DND-41 (cell line): ENCODE measurements at regions not wholly inside any gene's neighbourhood (a gene's known extent, or its start where the extent isn't known, plus 50 kb on each side); places are given as distances from the start of the nearest gene placed in this dataset.

Source experiments
- EZH2 ChIP-seq: IDR thresholded peaks from 3 replicates; pipeline ENCODE4 v1.6.1; 2012; ENCODE audit warnings: borderline replicate concordance, low read depth, mild to moderate bottlenecking, moderate library complexity, low read length, inconsistent platforms; ENCODE audit not compliant: severe bottlenecking
- TF ChIP-seq, protein P1 (sequence below): IDR thresholded peaks from 2 replicates; pipeline ENCODE4 v1.5.1; 2012; ENCODE audit warnings: borderline replicate concordance, low read length, moderate library complexity, mild to moderate bottlenecking; ENCODE audit not compliant: poor library complexity, severe bottlenecking; ENCODE audit errors: extremely low read depth

DNA sequence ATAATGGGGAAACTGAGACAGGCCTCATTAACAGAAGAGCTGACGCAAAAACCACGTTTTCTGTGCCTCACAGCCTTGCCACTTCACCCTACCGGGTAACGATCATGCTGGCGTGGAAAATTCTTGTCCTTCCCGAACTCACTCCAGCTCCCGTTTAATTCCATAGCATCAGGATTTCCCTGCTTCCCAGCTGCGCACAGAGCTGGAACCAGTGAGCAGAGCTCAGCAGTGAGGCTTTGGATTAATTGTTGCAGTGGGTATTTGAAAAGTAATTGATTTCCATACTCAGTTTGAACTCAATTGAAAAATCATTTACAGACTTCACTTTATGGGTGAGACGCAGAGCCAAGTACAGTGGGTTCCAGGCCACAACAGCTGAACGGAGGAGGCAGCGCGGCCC lies 199.0 kb upstream of the ADAMTS16 start:
- TF ChIP-seq, protein P1, sequence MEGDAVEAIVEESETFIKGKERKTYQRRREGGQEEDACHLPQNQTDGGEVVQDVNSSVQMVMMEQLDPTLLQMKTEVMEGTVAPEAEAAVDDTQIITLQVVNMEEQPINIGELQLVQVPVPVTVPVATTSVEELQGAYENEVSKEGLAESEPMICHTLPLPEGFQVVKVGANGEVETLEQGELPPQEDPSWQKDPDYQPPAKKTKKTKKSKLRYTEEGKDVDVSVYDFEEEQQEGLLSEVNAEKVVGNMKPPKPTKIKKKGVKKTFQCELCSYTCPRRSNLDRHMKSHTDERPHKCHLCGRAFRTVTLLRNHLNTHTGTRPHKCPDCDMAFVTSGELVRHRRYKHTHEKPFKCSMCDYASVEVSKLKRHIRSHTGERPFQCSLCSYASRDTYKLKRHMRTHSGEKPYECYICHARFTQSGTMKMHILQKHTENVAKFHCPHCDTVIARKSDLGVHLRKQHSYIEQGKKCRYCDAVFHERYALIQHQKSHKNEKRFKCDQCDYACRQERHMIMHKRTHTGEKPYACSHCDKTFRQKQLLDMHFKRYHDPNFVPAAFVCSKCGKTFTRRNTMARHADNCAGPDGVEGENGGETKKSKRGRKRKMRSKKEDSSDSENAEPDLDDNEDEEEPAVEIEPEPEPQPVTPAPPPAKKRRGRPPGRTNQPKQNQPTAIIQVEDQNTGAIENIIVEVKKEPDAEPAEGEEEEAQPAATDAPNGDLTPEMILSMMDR, result no peak
- TF ChIP-seq EZH2, result no peak
